ENCODE measurements at regions not wholly inside any gene's neighbourhood (a gene's known extent, or its start where the extent isn't known, plus 50 kb on each side); places are given as distances from the start of the nearest gene placed in this dataset.

GRCh38 chr1:58058323-58058722 is 488.2 kb downstream of the OMA1 start:
- TF ChIP-seq EZH2 (IDR thresholded peaks at IDR 0.05; ENCODE audit: insufficient read depth, poor library complexity, severe bottlenecking) (no peak), EZH2phosphoT487 (IDR thresholded peaks at IDR 0.05; ENCODE audit: insufficient read depth, low read depth) (no peak)
